H1 (cell line): ENCODE measurements at regions not wholly inside any gene's neighbourhood (a gene's known extent, or its start where the extent isn't known, plus 50 kb on each side); places are given as distances from the start of the nearest gene placed in this dataset.

ENCODE experiments used
- POU5F1 ChIP-seq: IDR thresholded peaks from 2 replicates; pipeline ENCODE4 v1.6.1; 2011; ENCODE audit warnings: low read depth, mild to moderate bottlenecking, low read length, moderate library complexity

DNA sequence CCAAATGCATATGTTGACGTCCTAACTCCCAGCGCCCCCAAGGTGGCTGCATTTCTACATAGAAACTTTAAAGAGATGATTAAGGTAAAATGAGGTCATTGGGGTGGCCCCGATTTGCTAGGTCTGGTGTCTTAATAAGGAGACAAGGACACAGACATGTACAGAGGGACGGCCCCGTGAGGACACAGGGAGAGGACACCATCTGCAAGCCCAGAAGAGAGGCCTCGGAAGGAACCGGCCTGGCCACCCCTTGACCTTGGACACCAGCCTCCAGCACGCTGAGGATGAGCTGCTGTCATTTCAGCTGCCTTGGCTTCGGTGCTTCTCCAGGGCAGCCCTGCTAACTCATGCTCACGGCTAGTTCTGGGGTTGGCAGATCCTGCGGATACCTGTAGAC is 73.2 kb downstream of the MRPL36 start (continued):
- TF ChIP-seq POU5F1: no peak
